ENCODE measurements at regions not wholly inside any gene's neighbourhood (a gene's known extent, or its start where the extent isn't known, plus 50 kb on each side); places are given as distances from the start of the nearest gene placed in this dataset.
"Not testable (repeated sequence)": the region's sequence is repeated elsewhere in the genome, so short reads cannot be mapped to it uniquely, and the experiment has no call there.

GRCh38 chr3:31188112-31188511 is 293.7 kb upstream of the GADL1 start:
- DNase-seq, result no peak

GRCh38 chr3:31189330-31189729 is 294.9 kb upstream of the GADL1 start:
- DNase-seq, result no peak

GRCh38 chr3:31189971-31190370 is 295.5 kb upstream of the GADL1 start:
- DNase-seq, result no peak

- no peak for DNase-seq
Measured at GRCh38 chr3:31191354-31191753, 296.9 kb upstream of the GADL1 start.

- no peak for DNase-seq
Measured at GRCh38 chr3:31193429-31193828, 299.0 kb upstream of the GADL1 start.

GRCh38 chr3:31193871-31194270 is 299.4 kb upstream of the GADL1 start:
- no peak for DNase-seq

- no peak for DNase-seq
Measured at GRCh38 chr3:31196261-31196660, 301.8 kb upstream of the GADL1 start.

GRCh38 chr3:31196881-31197364 is 302.5 kb upstream of the GADL1 start:
- DNase-seq, result no peak

- DNase-seq, result no peak
Measured at GRCh38 chr3:31197941-31198340, 303.5 kb upstream of the GADL1 start.

- DNase-seq, result no peak
Measured at GRCh38 chr3:31198890-31199289, 304.4 kb upstream of the GADL1 start.

- no peak for DNase-seq
Measured at GRCh38 chr3:31203960-31204795, 309.7 kb upstream of the GADL1 start.

GRCh38 chr3:31204796-31205056 is 310.3 kb upstream of the GADL1 start:
- not testable (repeated sequence) for DNase-seq

GRCh38 chr3:31210068-31210645 is 315.7 kb upstream of the GADL1 start:
- no peak for DNase-seq

- no peak for DNase-seq
Measured at GRCh38 chr3:31213869-31214486, 318.7 kb upstream of the STT3B start.

GRCh38 chr3:31218082-31218481 is 314.6 kb upstream of the STT3B start:
- no peak for DNase-seq

- no peak for DNase-seq
Measured at GRCh38 chr3:31219131-31219843, 313.4 kb upstream of the STT3B start.

GRCh38 chr3:31220431-31220830 is 312.3 kb upstream of the STT3B start:
- no peak for DNase-seq

GRCh38 chr3:31223278-31223677 is 309.4 kb upstream of the STT3B start:
- DNase-seq, result no peak

- DNase-seq, result no peak
Measured at GRCh38 chr3:31224936-31225335, 307.8 kb upstream of the STT3B start.

- peak; percentile 13 for DNase-seq
Measured at GRCh38 chr3:31225923-31226322, 306.8 kb upstream of the STT3B start.

GRCh38 chr3:31226346-31226745 is 306.4 kb upstream of the STT3B start:
- DNase-seq, result no peak

- DNase-seq, result peak; percentile 88
Measured at GRCh38 chr3:31227131-31227562, 305.6 kb upstream of the STT3B start.

GRCh38 chr3:31230425-31231223 is 302.1 kb upstream of the STT3B start:
- DNase-seq, result no peak
